ENCODE measurements at regions not wholly inside any gene's neighbourhood (a gene's known extent, or its start where the extent isn't known, plus 50 kb on each side); places are given as distances from the start of the nearest gene placed in this dataset.

- no peak overlapping the region for H3K4me3 ChIP-seq (ENCODE audit: low read length)
- no peak for DNase-seq (ENCODE audit: low read depth)
- TF ChIP-seq CTCF (conservative IDR thresholded peaks at IDR 0.05; ENCODE audit: low read depth, low read length), result no peak
These were observed 293.8 kb upstream of the USP25 start for GRCh38 chr21:15436031-15436430.

GRCh38 chr21:15437883-15438282 lies 291.9 kb upstream of the USP25 start:
- no peak for TF ChIP-seq CTCF (conservative IDR thresholded peaks at IDR 0.05; ENCODE audit: low read depth, low read length)
- H3K4me3 ChIP-seq (ENCODE audit: low read length), result no peak overlapping the region
- no peak for DNase-seq (ENCODE audit: low read depth)

- TF ChIP-seq CTCF (conservative IDR thresholded peaks at IDR 0.05; ENCODE audit: low read depth, low read length), result no peak
- DNase-seq (ENCODE audit: low read depth), result no peak
- H3K4me3 ChIP-seq (ENCODE audit: low read length), result no peak overlapping the region
These were observed 290.1 kb upstream of the USP25 start for GRCh38 chr21:15439726-15440125.

- no peak for DNase-seq (ENCODE audit: low read depth)
- no peak for TF ChIP-seq CTCF (conservative IDR thresholded peaks at IDR 0.05; ENCODE audit: low read depth, low read length)
- no peak overlapping the region for H3K4me3 ChIP-seq (ENCODE audit: low read length)
These were observed 288.7 kb upstream of the USP25 start for GRCh38 chr21:15441060-15441493.

- no peak for DNase-seq (ENCODE audit: low read depth)
- no peak overlapping the region for H3K4me3 ChIP-seq (ENCODE audit: low read length)
- no peak for TF ChIP-seq CTCF (conservative IDR thresholded peaks at IDR 0.05; ENCODE audit: low read depth, low read length)
These were observed 287.8 kb upstream of the USP25 start for GRCh38 chr21:15441992-15442391.

GRCh38 chr21:15442743-15443469 lies 286.9 kb upstream of the USP25 start:
- no peak overlapping the region for H3K4me3 ChIP-seq (ENCODE audit: low read length)
- no peak for DNase-seq (ENCODE audit: low read depth)

More at GRCh38 chr21:15442743-15443469, 286.9 kb upstream of the USP25 start:
- TF ChIP-seq CTCF (conservative IDR thresholded peaks at IDR 0.05; ENCODE audit: low read depth, low read length), result no peak

Measured in retinal pigment epithelial cell (primary cell).